ENCODE measurements at regions not wholly inside any gene's neighbourhood (a gene's known extent, or its start where the extent isn't known, plus 50 kb on each side); places are given as distances from the start of the nearest gene placed in this dataset.
"Not testable (repeated sequence)": the region's sequence is repeated elsewhere in the genome, so short reads cannot be mapped to it uniquely, and the experiment has no call there.

DNA sequence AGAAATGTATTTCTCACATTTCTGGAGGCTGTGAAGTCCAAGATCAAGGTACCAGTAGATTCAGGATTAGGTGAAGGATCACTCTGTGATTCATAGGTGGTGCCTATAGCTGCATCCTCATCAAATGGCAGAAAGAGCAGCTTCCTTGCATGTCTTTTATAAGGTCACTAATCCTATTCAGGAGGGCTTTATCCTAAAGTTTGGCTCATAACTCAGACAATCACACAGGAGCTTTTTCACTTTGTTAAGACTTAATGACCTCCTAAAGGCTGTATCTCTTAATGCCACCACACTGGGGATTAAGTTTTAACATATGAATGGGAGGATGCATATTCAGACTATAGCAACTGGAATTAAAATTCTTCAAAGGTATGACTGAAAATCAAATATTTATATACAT lies 861.1 kb downstream of the DACH1 start:
- DNase-seq (ENCODE audit: low read depth, low spot score) = no peak

- DNase-seq (ENCODE audit: low read depth, low spot score) = no peak
These were observed 871.7 kb downstream of the DACH1 start for GRCh38 chr13:70995338-70995737.

DNA sequence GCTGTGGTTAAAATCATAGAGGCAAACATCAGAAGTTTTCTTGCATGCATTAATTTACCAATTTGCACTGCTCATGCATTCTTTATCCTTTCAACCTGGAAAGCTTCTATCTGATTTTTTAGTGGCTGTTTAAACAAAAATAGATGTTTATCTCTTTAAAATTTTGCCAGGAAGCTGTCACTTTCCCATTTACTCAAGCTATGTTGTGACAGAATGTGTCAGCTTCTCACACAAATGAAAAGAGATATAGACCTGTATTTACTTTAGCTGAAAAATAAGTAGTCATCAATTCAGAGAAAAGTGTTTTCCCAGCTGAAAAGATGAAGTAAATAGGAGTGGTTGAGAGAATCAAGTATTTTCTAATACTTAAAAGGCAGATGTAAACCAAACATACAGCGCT lies 872.8 kb downstream of the DACH1 start:
- no peak for DNase-seq (ENCODE audit: low read depth, low spot score)

GRCh38 chr13:70987043-70987442 lies 878.8 kb upstream of the KLHL1 start:
- no peak for DNase-seq (ENCODE audit: low read depth, low spot score)

DNA sequence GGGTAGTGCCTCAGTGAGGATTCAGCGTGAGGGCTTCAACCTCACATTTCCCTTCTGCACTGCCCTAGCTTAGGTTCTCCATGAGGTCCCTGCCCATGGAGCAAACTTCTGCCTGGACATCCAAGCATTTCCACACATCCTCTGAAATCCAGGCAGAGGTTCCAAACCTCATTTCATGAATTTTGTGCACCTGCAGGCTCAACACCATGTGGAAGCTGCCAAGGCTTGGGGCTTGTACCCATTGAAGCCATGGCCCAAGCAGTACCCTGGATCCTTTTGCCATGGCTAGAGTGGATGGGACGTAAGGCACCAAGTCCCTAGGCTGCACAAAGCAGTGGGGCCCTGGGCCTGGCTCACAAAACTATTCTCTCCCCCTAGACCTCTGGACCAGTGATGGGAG lies 877.1 kb upstream of the KLHL1 start:
- DNase-seq (ENCODE audit: low read depth, low spot score) = no peak

- not testable (repeated sequence) for DNase-seq (ENCODE audit: low read depth, low spot score)
These were observed 873.0 kb upstream of the KLHL1 start for GRCh38 chr13:70981219-70981618.

DNA sequence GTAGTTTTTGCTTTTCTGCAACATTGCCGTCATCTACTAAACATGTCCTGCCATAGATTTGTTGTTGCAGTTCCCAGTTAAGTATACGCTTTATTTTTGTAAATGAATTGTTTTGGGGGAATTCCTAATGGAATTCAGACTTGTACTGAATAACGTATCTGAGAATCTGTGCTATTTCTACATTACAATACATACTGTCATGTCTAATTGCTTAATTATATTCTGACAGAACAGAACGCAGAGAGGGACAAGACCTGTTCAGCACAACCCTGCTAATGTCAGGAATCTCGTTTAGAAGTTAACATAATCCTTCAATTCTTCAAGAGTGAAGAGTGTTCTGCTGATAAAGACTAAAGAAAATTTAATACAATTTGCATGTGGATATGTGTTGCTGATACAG lies 861.1 kb upstream of the KLHL1 start:
- DNase-seq (ENCODE audit: low read depth, low spot score) = no peak

- DNase-seq (ENCODE audit: low read depth, low spot score) = no peak
These were observed 859.3 kb upstream of the KLHL1 start for GRCh38 chr13:70967564-70967963.

DNA sequence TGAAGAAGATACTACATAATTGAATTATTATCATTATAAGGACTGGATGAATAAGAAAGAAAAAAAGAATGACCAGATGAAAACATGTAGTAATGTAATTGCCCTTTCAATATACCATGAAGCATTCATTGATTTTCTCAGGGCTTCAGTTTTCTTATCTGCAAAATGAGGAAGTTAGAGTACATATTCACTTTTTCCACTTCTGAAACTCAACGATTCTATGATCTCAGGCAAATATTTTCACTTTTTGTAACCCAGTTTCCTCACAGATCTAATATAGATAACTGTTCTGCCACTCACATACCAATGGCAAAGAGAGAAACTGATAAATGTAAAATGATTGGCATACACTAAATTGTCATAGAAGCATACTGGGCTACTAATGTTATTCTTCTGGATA lies 856.6 kb upstream of the KLHL1 start:
- DNase-seq (ENCODE audit: low read depth, low spot score) = no peak

- no peak for DNase-seq (ENCODE audit: low read depth, low spot score)
These were observed 855.9 kb upstream of the KLHL1 start for GRCh38 chr13:70964124-70964523.

DNA sequence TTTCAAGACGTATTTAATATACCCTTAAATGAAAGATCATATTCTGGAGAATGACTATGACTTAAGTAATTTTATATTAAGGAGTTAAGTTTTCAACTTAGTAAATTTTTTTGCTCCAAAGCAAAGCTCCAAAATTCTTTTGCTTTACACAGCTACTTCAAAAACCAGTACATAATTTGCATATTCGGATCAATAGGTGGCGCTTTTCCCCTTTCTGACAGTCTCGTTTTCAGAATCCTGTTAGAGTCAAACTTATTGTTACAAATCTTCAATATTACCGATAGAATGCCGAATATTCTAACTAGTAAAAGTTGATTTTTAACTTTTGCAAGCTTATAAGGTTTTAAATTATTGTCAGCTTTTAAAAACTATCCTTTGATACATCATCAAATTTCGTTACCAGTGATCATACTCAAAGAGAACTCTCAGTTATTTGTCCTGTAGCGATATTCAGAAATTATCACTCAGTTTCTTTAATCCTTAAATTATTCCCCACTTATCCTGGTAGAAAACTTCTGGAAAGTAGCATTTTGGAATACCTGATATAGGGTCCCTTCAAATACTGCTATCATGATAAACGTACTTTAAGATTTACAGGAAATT lies 852.7 kb upstream of the KLHL1 start:
- DNase-seq (ENCODE audit: low read depth, low spot score) = peak; percentile 62

DNA sequence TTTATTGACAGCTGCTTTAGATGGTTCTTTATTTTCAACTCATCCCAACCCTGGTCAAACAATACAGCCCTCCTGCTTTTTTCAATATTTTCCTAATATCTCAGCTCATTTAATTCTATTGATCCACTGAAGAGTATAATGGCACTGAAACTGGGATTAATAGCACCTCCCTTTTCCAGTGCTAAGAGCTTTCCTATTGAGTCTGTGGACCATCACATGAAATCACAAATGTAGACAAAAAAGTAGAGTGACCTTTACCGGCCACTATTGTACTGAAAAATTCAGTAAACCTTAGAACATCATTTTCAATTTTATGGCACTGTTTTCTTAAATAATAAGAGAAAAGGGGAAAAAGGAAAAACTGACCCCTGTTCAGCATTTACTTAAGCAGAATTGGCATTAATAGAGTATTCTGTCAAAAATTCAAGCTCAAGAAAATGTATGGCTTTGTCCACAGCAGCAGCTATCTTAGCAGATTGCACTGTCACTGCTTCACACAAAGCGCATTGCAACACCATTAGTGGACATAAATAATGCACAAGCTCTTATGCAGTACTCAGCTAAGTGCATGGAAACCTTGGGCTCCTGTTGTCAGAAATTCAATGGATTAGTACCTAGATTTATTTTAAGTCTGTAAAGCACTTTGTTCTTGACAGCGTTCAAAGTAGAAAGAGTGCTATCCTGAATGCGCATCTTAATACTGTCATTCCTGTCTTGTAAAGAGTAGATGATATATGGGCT lies 851.0 kb upstream of the KLHL1 start:
- DNase-seq (ENCODE audit: low read depth, low spot score) = no peak

DNA sequence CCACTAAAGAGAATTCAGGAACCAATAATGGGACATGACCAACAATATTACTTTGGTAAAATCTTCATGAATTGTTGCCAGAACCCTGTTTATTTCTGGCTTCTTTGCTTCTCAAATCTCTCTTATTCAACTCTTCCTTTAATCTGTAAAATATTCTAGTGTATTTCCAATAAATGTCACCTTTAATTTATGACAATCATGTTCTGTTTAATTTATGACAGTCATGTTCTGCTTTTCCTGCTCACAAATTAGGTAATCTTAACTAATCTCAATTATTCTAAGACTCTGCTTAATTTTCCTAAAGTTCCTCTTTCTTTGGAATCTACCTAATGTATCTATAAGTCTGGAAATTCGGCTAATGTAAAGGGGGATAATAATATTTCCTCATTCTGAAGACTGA lies 847.6 kb upstream of the KLHL1 start:
- no peak for DNase-seq (ENCODE audit: low read depth, low spot score)

- no peak for DNase-seq (ENCODE audit: low read depth, low spot score)
These were observed 842.4 kb upstream of the KLHL1 start for GRCh38 chr13:70950664-70951063.

- no peak for DNase-seq (ENCODE audit: low read depth, low spot score)
These were observed 837.3 kb upstream of the KLHL1 start for GRCh38 chr13:70945506-70945905.

GRCh38 chr13:70941454-70941853 lies 833.2 kb upstream of the KLHL1 start:
- no peak for DNase-seq (ENCODE audit: low read depth, low spot score)

GRCh38 chr13:70938462-70938861 lies 830.2 kb upstream of the KLHL1 start:
- DNase-seq (ENCODE audit: low read depth, low spot score) = no peak

DNA sequence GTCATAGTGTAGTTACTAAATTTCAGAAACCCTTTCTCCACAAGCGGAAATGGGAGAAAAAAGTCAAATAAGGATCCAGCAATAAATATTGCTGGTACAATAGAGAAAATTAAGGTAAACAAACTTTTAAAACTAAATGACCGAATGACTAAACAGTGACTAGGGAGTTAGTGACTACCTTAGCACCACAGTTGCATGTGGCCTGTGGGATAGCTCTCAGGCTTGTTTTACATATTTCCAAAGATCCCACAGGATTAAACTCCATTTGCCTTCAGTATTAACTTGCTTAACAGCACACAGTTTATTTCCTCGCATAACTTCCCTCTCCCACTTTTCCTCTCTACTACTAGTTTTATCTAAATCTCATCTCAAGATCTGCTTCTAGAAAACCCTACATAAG lies 824.3 kb upstream of the KLHL1 start:
- no peak for DNase-seq (ENCODE audit: low read depth, low spot score)

- DNase-seq (ENCODE audit: low read depth, low spot score) = no peak
These were observed 815.9 kb upstream of the KLHL1 start for GRCh38 chr13:70923863-70924752.

- DNase-seq (ENCODE audit: low read depth, low spot score) = no peak
These were observed 803.0 kb upstream of the KLHL1 start for GRCh38 chr13:70911286-70911685.

- no peak for DNase-seq (ENCODE audit: low read depth, low spot score)
These were observed 800.5 kb upstream of the KLHL1 start for GRCh38 chr13:70908795-70909194.

- no peak for DNase-seq (ENCODE audit: low read depth, low spot score)
These were observed 796.8 kb upstream of the KLHL1 start for GRCh38 chr13:70905035-70905434.

- DNase-seq (ENCODE audit: low read depth, low spot score) = no peak
These were observed 787.9 kb upstream of the KLHL1 start for GRCh38 chr13:70896136-70896535.
